IPS DF 6.9 (cell line): ENCODE measurements at regions not wholly inside any gene's neighbourhood (a gene's known extent, or its start where the extent isn't known, plus 50 kb on each side); places are given as distances from the start of the nearest gene placed in this dataset.

Source experiments
- DNase-seq: peaks from one replicate; pipeline ENCODE4 v3.0.0-alpha.2; 2013; ENCODE audit warnings: low read depth, low spot score
- H3K27ac ChIP-seq: one replicate; pipeline ENCODE4 v1.5.1; 2013; ENCODE audit warnings: low read length, control low read depth
- H3K27me3 ChIP-seq: 2 replicates; pipeline ENCODE4 v1.6.1; 2013; ENCODE audit warnings: mild to moderate bottlenecking, low read length; ENCODE audit not compliant: control insufficient read depth, insufficient read depth
- H3K36me3 ChIP-seq: 2 replicates; pipeline ENCODE4 v1.6.1; 2013; ENCODE audit warnings: low read length; ENCODE audit not compliant: control insufficient read depth, insufficient read depth
- H3K4me1 ChIP-seq: 2 replicates; pipeline ENCODE4 v1.6.1; 2013; ENCODE audit warnings: low read length; ENCODE audit not compliant: control insufficient read depth, insufficient read depth
- H3K4me3 ChIP-seq: 2 replicates; pipeline ENCODE4 v1.5.1; 2013; ENCODE audit warnings: mild to moderate bottlenecking, low read length
- H3K9me3 ChIP-seq: 2 replicates; pipeline ENCODE4 v1.6.1; 2013; ENCODE audit warnings: low read length, inconsistent platforms; ENCODE audit not compliant: control insufficient read depth, insufficient read depth
- WGBS: extraction: QIAGEN DNeasy Blood & Tissue Kit; methylation state at CpG from one replicate; pipeline ENCODE4 v1.1.7; 2013; ENCODE audit warnings: mixed read lengths, missing lambda C conversion rate; ENCODE audit not compliant: insufficient read length, insufficient coverage; 5-methylcytosine and 5-hydroxymethylcytosine counted together

DNA sequence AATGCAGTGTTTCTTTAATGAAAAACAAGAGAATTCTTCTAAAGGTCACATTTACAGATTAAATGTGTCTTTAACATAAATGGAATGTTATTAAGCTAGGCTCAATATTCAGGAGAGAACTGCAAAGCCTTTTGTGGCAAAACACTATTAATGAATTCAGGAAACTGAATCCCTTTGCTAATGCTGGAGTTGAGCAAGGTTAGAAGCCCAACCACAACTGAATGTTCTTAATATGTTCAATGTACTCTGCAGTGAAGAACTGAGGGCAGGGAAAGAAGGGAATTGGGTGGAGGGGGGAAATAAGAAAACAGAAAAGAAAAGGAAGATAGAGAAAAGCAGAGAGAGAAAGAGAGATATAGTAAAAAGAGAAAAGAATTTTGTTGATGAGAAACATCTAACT, 276.7 kb upstream of the TMEM161B start:
- Histone ChIP-seq H3K27me3 (no peaks in the 10 kb centered on the region), H3K36me3 (no peaks in the 10 kb centered on the region), H3K9me3 (no peaks in the 10 kb centered on the region), H3K4me1 (no peaks in the 10 kb centered on the region), H3K27ac (no peak overlapping the region), H3K4me3 (no peak overlapping the region)
- DNase-seq = no peak

- no peak for DNase-seq
- H3K9me3 ChIP-seq = no peaks in the 10 kb centered on the region
- H3K36me3 ChIP-seq = no peaks in the 10 kb centered on the region
- no CpG with 5 or more reads among the region's 3 CpGs for WGBS
- peaks cover 3% of the 10 kb centered on the region; the same call in 1 of the 2 replicates for H3K4me1 ChIP-seq
- H3K27ac ChIP-seq = no peak overlapping the region
- no peaks in the 10 kb centered on the region for H3K27me3 ChIP-seq
- no peak overlapping the region for H3K4me3 ChIP-seq
Observed at GRCh38 chr5:88544671-88545070, 276.0 kb upstream of the TMEM161B start.

DNA sequence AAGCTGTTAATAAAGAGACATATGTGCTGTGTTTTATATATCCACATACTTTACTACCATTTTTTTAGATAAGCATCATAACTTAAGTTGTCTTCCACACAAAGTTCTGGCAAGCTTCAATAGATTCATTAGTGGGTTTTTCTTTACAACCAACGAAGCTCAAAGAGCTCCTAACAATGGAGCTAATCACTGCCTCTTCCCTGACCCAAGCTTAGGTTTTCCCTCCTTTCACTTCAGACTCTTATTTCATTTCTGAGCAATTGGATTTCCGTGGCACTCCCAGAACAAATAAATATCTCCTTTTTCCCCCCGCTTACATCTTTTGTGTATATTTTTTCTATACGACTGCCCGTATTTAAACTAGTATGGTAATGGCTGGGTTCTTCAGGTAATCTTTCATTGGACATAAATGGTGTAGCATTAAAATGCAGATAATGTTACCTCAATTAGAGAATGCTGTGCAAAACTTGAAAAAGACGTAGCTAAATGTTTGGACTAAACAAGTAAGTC, 275.5 kb upstream of the TMEM161B start:
- H3K27me3 ChIP-seq = no peaks in the 10 kb centered on the region
- H3K27ac ChIP-seq = no peak overlapping the region
- peaks cover 3% of the 10 kb centered on the region; the same call in 1 of the 2 replicates for H3K4me1 ChIP-seq
- DNase-seq = no peak
- H3K4me3 ChIP-seq = no peak overlapping the region
- no CpG with 5 or more reads among the region's 6 CpGs for WGBS
- no peaks in the 10 kb centered on the region for H3K36me3 ChIP-seq
- H3K9me3 ChIP-seq = no peaks in the 10 kb centered on the region

GRCh38 chr5:88542786-88543185, 274.1 kb upstream of the TMEM161B start:
- Histone ChIP-seq H3K4me1 (peaks cover 3% of the 10 kb centered on the region; the same call in 1 of the 2 replicates), H3K9me3 (no peaks in the 10 kb centered on the region), H3K27ac (no peak overlapping the region), H3K36me3 (no peaks in the 10 kb centered on the region), H3K27me3 (no peaks in the 10 kb centered on the region), H3K4me3 (no peak overlapping the region)
- DNase-seq = no peak

DNA sequence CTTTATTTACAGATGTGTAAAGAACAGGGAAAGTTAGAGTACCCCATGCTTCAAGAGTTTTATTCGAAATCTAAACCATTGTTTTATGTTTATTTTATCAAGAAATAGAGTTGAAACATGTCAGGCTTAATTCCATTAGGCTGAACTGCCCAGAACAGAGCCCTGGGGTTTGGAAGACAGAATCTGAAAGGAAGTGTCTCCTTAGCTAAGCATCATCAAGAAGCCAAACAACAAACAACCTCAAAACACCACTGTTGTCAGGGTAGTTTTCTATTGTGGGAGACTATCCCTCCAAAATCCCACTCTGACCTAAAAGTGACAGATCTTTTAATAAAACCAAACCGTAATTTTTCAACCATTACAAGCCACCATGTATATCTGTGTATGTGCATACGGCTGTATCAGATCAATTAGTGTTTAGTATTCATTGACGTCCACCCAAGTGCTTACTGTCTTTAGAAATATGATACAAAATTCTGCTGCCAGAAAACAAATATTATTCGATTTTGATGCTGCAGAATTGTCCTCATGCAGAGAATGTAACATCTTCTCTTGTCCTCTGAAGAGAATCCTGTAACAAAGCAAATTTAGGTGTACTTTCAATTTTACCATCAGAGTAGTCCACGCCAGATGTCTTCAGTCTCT, 271.9 kb upstream of the TMEM161B start:
- no peak overlapping the region for H3K4me3 ChIP-seq
- WGBS = no CpG with 5 or more reads among the region's 6 CpGs
- DNase-seq = no peak
- no peaks in the 10 kb centered on the region for H3K27me3 ChIP-seq
- no peaks in the 10 kb centered on the region for H3K9me3 ChIP-seq
- peaks cover 3% of the 10 kb centered on the region; the same call in 1 of the 2 replicates for H3K4me1 ChIP-seq
- no peak overlapping the region for H3K27ac ChIP-seq
- no peaks in the 10 kb centered on the region for H3K36me3 ChIP-seq

- WGBS = no CpG with 5 or more reads among the region's 14 CpGs
- no peaks in the 10 kb centered on the region for H3K27me3 ChIP-seq
- H3K4me1 ChIP-seq = peaks cover 3% of the 10 kb centered on the region; the same call in 1 of the 2 replicates
- H3K27ac ChIP-seq = no peak overlapping the region
- no peak overlapping the region for H3K4me3 ChIP-seq
- no peaks in the 10 kb centered on the region for H3K9me3 ChIP-seq
- H3K36me3 ChIP-seq = no peaks in the 10 kb centered on the region
- no peak for DNase-seq
Observed at GRCh38 chr5:88539693-88540365, 271.2 kb upstream of the TMEM161B start.

- no peaks in the 10 kb centered on the region for H3K9me3 ChIP-seq
- no CpG with 5 or more reads among the region's 4 CpGs for WGBS
Observed at GRCh38 chr5:88539026-88539425, 270.4 kb upstream of the TMEM161B start.

GRCh38 chr5:88536146-88536545, 267.5 kb upstream of the TMEM161B start:
- peaks cover 3% of the 10 kb centered on the region; the same call in 1 of the 2 replicates for H3K4me1 ChIP-seq
- no peaks in the 10 kb centered on the region for H3K36me3 ChIP-seq
- H3K4me3 ChIP-seq = no peak overlapping the region
- H3K27ac ChIP-seq = no peak overlapping the region
- no peaks in the 10 kb centered on the region for H3K9me3 ChIP-seq
- no CpG with 5 or more reads among the region's 3 CpGs for WGBS
- no peak for DNase-seq
- no peaks in the 10 kb centered on the region for H3K27me3 ChIP-seq

More at GRCh38 chr5:88539026-88539425, 270.4 kb upstream of the TMEM161B start:
- H3K4me3 ChIP-seq = no peak overlapping the region
- H3K27ac ChIP-seq = no peak overlapping the region
- H3K36me3 ChIP-seq = no peaks in the 10 kb centered on the region
- H3K4me1 ChIP-seq = peaks cover 3% of the 10 kb centered on the region; the same call in 1 of the 2 replicates
- H3K27me3 ChIP-seq = no peaks in the 10 kb centered on the region
- no peak for DNase-seq

DNA sequence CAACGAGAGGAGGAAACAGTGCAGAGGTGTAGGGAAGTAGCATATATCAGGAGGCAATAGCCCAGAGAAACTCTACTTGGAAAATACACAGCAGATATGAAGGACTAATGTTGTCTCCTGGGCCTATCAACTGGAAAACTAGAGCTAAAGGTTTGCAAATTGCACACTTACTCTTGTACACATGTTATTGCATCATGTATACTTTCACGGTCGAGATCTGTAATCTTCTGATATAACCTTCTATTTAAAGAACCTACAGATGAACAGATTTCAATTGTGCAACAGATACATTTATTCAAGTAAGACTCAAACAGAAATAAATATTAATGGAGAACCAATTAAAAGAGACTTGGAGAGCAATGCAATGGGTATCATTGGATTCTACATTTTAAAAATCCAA, 256.3 kb upstream of the TMEM161B start:
- WGBS = no CpG with 5 or more reads among the region's 3 CpGs
- H3K4me3 ChIP-seq = no peak overlapping the region
- no peaks in the 10 kb centered on the region for H3K27me3 ChIP-seq
- H3K36me3 ChIP-seq = no peaks in the 10 kb centered on the region
- H3K4me1 ChIP-seq = no peaks in the 10 kb centered on the region
- H3K9me3 ChIP-seq = no peaks in the 10 kb centered on the region
- H3K27ac ChIP-seq = no peak overlapping the region
- no peak for DNase-seq

DNA sequence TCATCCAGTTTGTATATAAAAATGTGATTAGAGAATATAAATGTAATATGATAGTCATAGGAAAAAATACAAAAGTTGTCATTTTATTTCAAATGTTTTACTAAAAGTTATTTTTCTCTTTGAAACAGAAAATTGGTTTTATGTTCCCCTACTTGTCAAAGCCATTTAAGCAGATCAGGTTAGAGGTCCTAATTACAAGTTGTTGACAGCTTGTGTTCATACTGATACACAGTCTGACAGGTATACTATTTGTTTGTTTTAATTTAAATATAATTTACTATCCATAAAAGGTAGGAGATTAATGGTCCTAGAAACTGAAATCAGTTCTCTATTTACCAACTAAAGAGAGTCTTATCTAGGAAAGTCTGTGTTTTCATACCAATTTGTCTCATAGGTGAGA, 250.4 kb upstream of the TMEM161B start:
- H3K27ac ChIP-seq = no peak overlapping the region
- H3K4me3 ChIP-seq = no peak overlapping the region
- no peak for DNase-seq
- no peaks in the 10 kb centered on the region for H3K9me3 ChIP-seq
- no peaks in the 10 kb centered on the region for H3K36me3 ChIP-seq
- H3K4me1 ChIP-seq = no peaks in the 10 kb centered on the region
- H3K27me3 ChIP-seq = no peaks in the 10 kb centered on the region
